Prostate gland (tissue), 2 donors: ENCODE measurements at regions not wholly inside any gene's neighbourhood (a gene's known extent, or its start where the extent isn't known, plus 50 kb on each side); places are given as distances from the start of the nearest gene placed in this dataset.

Experiments used
- DNase-seq: peaks from one replicate; pipeline ENCODE4 v3.0.0-alpha.2; 2019; ENCODE audit warnings: low spot score
- H3K27ac ChIP-seq, 2 donors: fragments of 200-600 bp; sonication (generic); 2 replicates each; pipeline ENCODE4 v1.5.1; 2017 to 2019
- H3K27me3 ChIP-seq: fragments of 200-600 bp; sonication (generic); replicated peaks from 2 replicates; pipeline ENCODE4 v1.5.1; 2019; ENCODE audit not compliant: insufficient read depth
- H3K36me3 ChIP-seq, 2 donors: fragments of 200-600 bp; sonication (generic); 1 replicate in 1 of 2; 2 replicates in 1 of 2; pipeline versions ENCODE4 v1.5.1 to v1.8.1; 2017 to 2019
- H3K4me1 ChIP-seq: fragments of 200-600 bp; sonication (generic); replicated peaks from 2 replicates; pipeline ENCODE4 v1.5.1; 2019
- H3K4me3 ChIP-seq, 2 donors: fragments of 200-600 bp; sonication (generic); 2 replicates each; pipeline ENCODE4 v1.5.1; 2017 to 2019
- H3K9me3 ChIP-seq: fragments of 200-600 bp; sonication (generic); 2 replicates; pipeline ENCODE4 v1.5.1; 2017
- POLR2A ChIP-seq: fragments of 450-650 bp; IDR thresholded peaks from one replicate; pipeline ENCODE4 v1.6.1; 2016; ENCODE audit warnings: antibody characterized with exemption, mild to moderate bottlenecking
- POLR2AphosphoS5 ChIP-seq: sonication (generic); formaldehyde crosslinking; IDR thresholded peaks from one replicate; pipeline ENCODE4 v1.6.1; 2017; ENCODE audit warnings: antibody characterized with exemption
- WGBS: methylation state at CpG from one replicate; pipeline ENCODE4 v1.1.5; 2018; 5-methylcytosine and 5-hydroxymethylcytosine counted together
- intact Hi-C: fragments of 100-400 bp; cut with DNase I; formaldehyde crosslinking; loops from one replicate; pipeline ENCODE4 v1.14.2; 2022
- TF ChIP-seq, protein P1 (sequence below), 4 experiments: fragments of 200-600 bp in 2 of 4; fragments of 450-650 bp in 2 of 4; sonication (generic) in 2 of 4; IDR thresholded peaks; 1 replicate in 3 of 4; 2 replicates in 1 of 4; pipeline ENCODE4 v1.5.1; 2016 to 2019; ENCODE audit warnings: antibody characterized with exemption in 4 of 4, mild to moderate bottlenecking in 2 of 4, moderate library complexity in 2 of 4

- DNase-seq = no peak
- no peak for TF ChIP-seq POLR2AphosphoS5
- no peak for TF ChIP-seq POLR2A
- TF ChIP-seq, protein P1, sequence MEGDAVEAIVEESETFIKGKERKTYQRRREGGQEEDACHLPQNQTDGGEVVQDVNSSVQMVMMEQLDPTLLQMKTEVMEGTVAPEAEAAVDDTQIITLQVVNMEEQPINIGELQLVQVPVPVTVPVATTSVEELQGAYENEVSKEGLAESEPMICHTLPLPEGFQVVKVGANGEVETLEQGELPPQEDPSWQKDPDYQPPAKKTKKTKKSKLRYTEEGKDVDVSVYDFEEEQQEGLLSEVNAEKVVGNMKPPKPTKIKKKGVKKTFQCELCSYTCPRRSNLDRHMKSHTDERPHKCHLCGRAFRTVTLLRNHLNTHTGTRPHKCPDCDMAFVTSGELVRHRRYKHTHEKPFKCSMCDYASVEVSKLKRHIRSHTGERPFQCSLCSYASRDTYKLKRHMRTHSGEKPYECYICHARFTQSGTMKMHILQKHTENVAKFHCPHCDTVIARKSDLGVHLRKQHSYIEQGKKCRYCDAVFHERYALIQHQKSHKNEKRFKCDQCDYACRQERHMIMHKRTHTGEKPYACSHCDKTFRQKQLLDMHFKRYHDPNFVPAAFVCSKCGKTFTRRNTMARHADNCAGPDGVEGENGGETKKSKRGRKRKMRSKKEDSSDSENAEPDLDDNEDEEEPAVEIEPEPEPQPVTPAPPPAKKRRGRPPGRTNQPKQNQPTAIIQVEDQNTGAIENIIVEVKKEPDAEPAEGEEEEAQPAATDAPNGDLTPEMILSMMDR (IDR thresholded peaks at IDR 0.05) = no peak
- H3K9me3 ChIP-seq = no peaks in the 10 kb centered on the region
- H3K4me3 ChIP-seq = no peak overlapping the region
- H3K36me3 ChIP-seq = no peaks in the 10 kb centered on the region
- intact Hi-C loops = no loop called here
- 48% methylated on average over 6 of the region's 6 CpGs for WGBS
- H3K4me1 ChIP-seq = no peaks in the 10 kb centered on the region
- no peaks in the 10 kb centered on the region for H3K27me3 ChIP-seq
- no peak overlapping the region for H3K27ac ChIP-seq
These were observed 182.3 kb downstream of the BARHL2 start for GRCh38 chr1:90534663-90535295.

DNA sequence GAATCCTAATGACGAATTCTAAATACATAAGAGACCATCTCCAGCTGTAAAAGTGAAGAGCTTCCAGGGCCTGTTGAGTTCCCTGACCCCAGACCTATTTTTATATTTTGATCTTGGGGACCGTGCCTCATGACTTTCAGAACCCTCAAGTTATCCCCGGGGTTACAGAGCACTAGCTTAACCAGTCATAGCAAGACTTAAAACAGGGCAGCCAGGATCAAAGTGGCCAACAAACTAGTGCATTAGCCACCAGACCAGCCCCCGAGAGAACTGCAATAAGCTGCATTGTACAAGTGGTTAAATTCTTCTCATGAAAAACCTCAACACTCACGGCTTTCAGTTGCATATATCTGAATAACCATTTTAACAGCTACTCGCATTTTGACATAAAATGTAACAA, 183.0 kb downstream of the BARHL2 start:
- no peaks in the 10 kb centered on the region for H3K4me1 ChIP-seq
- H3K4me3 ChIP-seq = no peak overlapping the region
- no peak for DNase-seq
- H3K27ac ChIP-seq = no peak overlapping the region
- 68% methylated on average over 6 of the region's 6 CpGs for WGBS
- no peak for TF ChIP-seq POLR2AphosphoS5
- TF ChIP-seq, protein P1 (IDR thresholded peaks at IDR 0.05) = no peak
- TF ChIP-seq POLR2A = no peak
- no peaks in the 10 kb centered on the region for H3K9me3 ChIP-seq
- H3K27me3 ChIP-seq = no peaks in the 10 kb centered on the region
- no peaks in the 10 kb centered on the region for H3K36me3 ChIP-seq
- intact Hi-C loops = no loop called here

DNA sequence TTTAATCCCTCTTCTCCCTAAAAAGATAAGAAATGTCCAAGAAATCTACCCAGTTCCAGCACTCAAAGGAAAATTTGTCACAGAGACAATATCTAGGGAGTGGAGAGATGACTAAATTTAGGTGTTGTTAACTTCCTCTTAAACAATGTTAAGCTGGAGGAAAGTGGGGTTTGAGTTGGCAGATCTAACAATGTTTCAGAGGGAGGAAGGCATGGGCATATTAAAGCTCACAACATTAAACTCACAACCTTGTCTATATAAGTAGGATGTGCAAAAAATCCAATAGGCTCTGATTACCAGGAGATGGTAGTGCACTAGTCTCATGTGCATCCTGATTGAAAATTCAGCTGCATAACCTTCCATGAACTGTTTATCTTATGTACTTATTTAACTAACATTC, 190.1 kb downstream of the BARHL2 start:
- DNase-seq = no peak
- intact Hi-C loops = no loop called here
- H3K9me3 ChIP-seq = no peaks in the 10 kb centered on the region
- no peaks in the 10 kb centered on the region for H3K4me1 ChIP-seq
- TF ChIP-seq POLR2A (no peak), POLR2AphosphoS5 (no peak)
- TF ChIP-seq, protein P1 (IDR thresholded peaks at IDR 0.05) = no peak
- H3K36me3 ChIP-seq = no peaks in the 10 kb centered on the region
- no peak overlapping the region for H3K27ac ChIP-seq
- H3K4me3 ChIP-seq = no peak overlapping the region
- no peaks in the 10 kb centered on the region for H3K27me3 ChIP-seq

DNA sequence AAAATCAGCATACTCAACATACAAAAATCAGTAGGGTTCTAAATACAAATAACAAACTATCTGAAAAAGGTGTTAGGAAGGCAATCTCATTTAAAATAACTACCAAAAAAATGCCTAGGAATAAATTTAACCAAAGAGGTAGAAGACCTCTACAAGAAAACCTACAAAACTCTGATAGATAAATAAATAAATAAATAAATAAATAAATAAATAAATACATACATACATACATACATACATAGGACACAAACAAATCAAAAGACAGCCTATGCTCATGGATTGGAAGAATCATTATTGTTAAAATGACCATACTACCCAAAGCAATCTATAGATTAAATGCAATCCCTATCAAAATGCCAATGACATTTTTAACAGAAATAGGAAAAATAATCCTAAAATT, 194.7 kb downstream of the BARHL2 start:
- TF ChIP-seq, protein P1 (IDR thresholded peaks at IDR 0.05) = no peak
- TF ChIP-seq POLR2AphosphoS5 (no peak), POLR2A (no peak)
- no peaks in the 10 kb centered on the region for H3K4me1 ChIP-seq
- no peaks in the 10 kb centered on the region for H3K9me3 ChIP-seq
- H3K27me3 ChIP-seq = no peaks in the 10 kb centered on the region
- H3K4me3 ChIP-seq = no peak overlapping the region
- DNase-seq = no peak
- no peak overlapping the region for H3K27ac ChIP-seq
- no peaks in the 10 kb centered on the region for H3K36me3 ChIP-seq
- intact Hi-C loops = no loop called here

- H3K27me3 ChIP-seq = no peaks in the 10 kb centered on the region
- no peaks in the 10 kb centered on the region for H3K4me1 ChIP-seq
- no peak overlapping the region for H3K27ac ChIP-seq
- TF ChIP-seq, protein P1 (IDR thresholded peaks at IDR 0.05) = no peak
- no peak for TF ChIP-seq POLR2AphosphoS5
- no peak for TF ChIP-seq POLR2A
- H3K4me3 ChIP-seq = no peak overlapping the region
- no peaks in the 10 kb centered on the region for H3K9me3 ChIP-seq
- no peak for DNase-seq
- intact Hi-C loops = no loop called here
- WGBS = 95% methylated on average over 5 of the region's 5 CpGs
- H3K36me3 ChIP-seq = no peaks in the 10 kb centered on the region
These were observed 203.1 kb downstream of the BARHL2 start for GRCh38 chr1:90513956-90514355.
